Ascending aorta (tissue), 2 donors: ENCODE measurements at regions not wholly inside any gene's neighbourhood (a gene's known extent, or its start where the extent isn't known, plus 50 kb on each side); places are given as distances from the start of the nearest gene placed in this dataset.
A peak's percentile ranks its signal among the peaks of the same experiment; 100 is the strongest.

Experiments used
- DNase-seq, 2 donors: peaks; one replicate each; pipeline ENCODE4 v3.0.0-alpha.2; 2019; ENCODE audit warnings: low spot score in 2 of 2
- H3K27ac ChIP-seq, 2 donors: fragments of 200-600 bp; sonication (generic); one replicate each; pipeline ENCODE4 v1.5.1; 2016 to 2017; ENCODE audit warnings: mild to moderate bottlenecking in 1 of 2
- H3K27me3 ChIP-seq: fragments of 200-600 bp; sonication (generic); one replicate; pipeline ENCODE4 v1.5.1; 2017
- H3K36me3 ChIP-seq, 2 donors: fragments of 200-600 bp; sonication (generic); one replicate each; pipeline ENCODE4 v1.5.1; 2016
- H3K4me1 ChIP-seq, 2 donors: fragments of 200-600 bp; sonication (generic); one replicate each; pipeline ENCODE4 v1.5.1; 2016 to 2017; ENCODE audit warnings: mild to moderate bottlenecking in 1 of 2
- H3K4me3 ChIP-seq, 2 donors: fragments of 200-600 bp; sonication (generic); one replicate each; pipeline ENCODE4 v1.5.1; 2016 to 2017; ENCODE audit warnings: mild to moderate bottlenecking in 1 of 2
- H3K9me3 ChIP-seq, 2 donors: fragments of 200-600 bp; sonication (generic); one replicate each; pipeline ENCODE4 v1.5.1; 2016
- CTCF ChIP-seq, 3 experiments: fragments of 200-600 bp in 2 of 3; fragments of 450-650 bp in 1 of 3; sonication (generic) in 2 of 3; IDR thresholded peaks; one replicate each; pipeline ENCODE4 v1.5.1; 2016 to 2019; ENCODE audit warnings: antibody characterized with exemption in 3 of 3, mild to moderate bottlenecking in 1 of 3, moderate library complexity in 1 of 3
- intact Hi-C: fragments of 100-400 bp; cut with DNase I; formaldehyde crosslinking; loops from one replicate; pipeline ENCODE4 v1.15.1; 2023

DNA sequence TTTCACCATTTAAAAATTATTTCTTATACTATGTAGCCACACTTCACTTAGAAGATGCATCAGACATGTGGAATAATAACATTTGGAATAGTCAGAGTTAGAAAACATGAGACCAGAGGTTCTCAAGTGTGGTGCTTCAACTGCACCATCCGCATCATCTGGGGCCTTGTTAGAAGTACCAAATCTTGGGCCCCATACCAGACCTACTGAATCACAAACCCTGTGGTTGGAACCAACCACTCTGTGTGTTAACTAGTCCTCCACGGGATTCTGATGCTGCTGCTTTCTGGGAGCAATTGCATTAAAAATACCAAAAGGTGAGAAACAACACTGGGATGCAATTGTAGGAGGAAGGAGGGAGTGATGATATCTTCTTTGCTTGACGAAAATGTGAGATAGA lies 125.2 kb downstream of the GNAT3 start:
- TF ChIP-seq CTCF (IDR thresholded peaks at IDR 0.05): no peak
- Histone ChIP-seq H3K4me3 (no peak overlapping the region), H3K27me3 (no peaks in the 10 kb centered on the region), H3K4me1 (peaks cover 0 to 3% of the 10 kb centered on the region in 2 donors), H3K36me3 (no peaks in the 10 kb centered on the region), H3K9me3 (no peaks in the 10 kb centered on the region), H3K27ac (no peak overlapping the region)
- intact Hi-C loops: loop anchor here (10.0 kb wide), 1 partner anchor 932 kb away; the partner anchor contains the start of gene MAGI2
- DNase-seq: no peak

- DNase-seq: no peak
- no peak for TF ChIP-seq CTCF (IDR thresholded peaks at IDR 0.05)
- H3K36me3 ChIP-seq: no peaks in the 10 kb centered on the region
- H3K9me3 ChIP-seq: no peaks in the 10 kb centered on the region
- peaks cover 0 to 3% of the 10 kb centered on the region in 2 donors for H3K4me1 ChIP-seq
- intact Hi-C loops: loop anchor here (10.0 kb wide), 1 partner anchor 931 kb away; the partner anchor contains the start of gene MAGI2
- H3K4me3 ChIP-seq: no peak overlapping the region
- no peaks in the 10 kb centered on the region for H3K27me3 ChIP-seq
- no peak overlapping the region for H3K27ac ChIP-seq
Measured at GRCh38 chr7:80385508-80385907, 126.4 kb downstream of the GNAT3 start.

- Histone ChIP-seq H3K27me3 (no peaks in the 10 kb centered on the region), H3K4me1 (peaks cover 0 to 12% of the 10 kb centered on the region in 2 donors), H3K4me3 (no peak overlapping the region), H3K9me3 (no peaks in the 10 kb centered on the region), H3K36me3 (no peaks in the 10 kb centered on the region), H3K27ac (no peak overlapping the region)
- no peak for TF ChIP-seq CTCF (IDR thresholded peaks at IDR 0.05)
- intact Hi-C loops: loop anchor here (10.0 kb wide), 1 partner anchor 926 kb away; the partner anchor contains the start of gene MAGI2
- DNase-seq: no peak
Measured at GRCh38 chr7:80380957-80381356, 130.9 kb downstream of the GNAT3 start.

DNA sequence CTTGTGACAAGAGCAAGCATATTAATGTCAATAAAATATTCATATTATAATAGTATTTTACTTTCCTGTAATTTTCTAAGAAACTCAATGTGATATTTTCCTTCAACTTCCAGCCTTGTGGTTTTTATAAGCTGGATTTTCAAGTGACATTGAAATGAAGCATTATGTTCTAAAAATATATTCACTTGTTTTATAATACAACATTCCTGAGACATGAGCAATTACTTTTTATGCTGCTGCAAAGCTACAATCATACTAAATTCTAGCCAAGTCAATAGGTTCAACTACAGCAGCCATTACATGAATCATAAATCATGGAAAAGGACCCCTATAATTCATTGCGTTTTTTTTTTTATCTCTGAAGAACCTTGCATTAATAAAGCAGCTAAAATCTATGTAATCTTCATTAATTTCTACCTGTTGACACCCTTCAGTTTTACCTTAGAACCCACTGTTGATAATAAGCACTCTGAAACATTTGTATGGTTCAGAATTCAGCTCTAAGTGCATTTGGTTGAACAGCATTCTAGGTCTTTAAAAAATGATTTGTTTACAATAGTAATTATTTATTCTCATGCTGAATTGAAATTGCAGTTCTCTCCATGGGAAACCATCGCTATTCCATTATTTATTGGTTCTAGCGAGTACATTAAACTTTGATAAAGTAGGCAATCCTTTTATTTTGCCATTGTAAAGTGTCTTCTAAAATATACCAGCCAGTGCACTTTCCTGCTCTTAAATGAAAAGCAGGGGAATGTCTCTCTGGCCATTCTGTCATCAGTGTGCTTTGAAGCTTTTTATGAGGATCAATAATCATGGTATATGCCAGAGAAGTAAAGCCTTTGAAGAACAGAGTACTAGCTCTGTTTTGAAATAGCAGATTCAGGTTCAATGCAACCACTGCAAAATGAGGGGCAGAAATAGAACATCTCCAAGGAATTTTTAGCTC lies 132.6 kb downstream of the GNAT3 start:
- Histone ChIP-seq H3K27ac (peak overlapping the region; percentile 72 to 73), H3K9me3 (no peaks in the 10 kb centered on the region), H3K27me3 (no peaks in the 10 kb centered on the region), H3K36me3 (no peaks in the 10 kb centered on the region), H3K4me3 (no peak overlapping the region), H3K4me1 (peaks cover 0 to 9% of the 10 kb centered on the region in 2 donors)
- intact Hi-C loops: no loop called here
- DNase-seq: no peak
- TF ChIP-seq CTCF (IDR thresholded peaks at IDR 0.05): no peak

GRCh38 chr7:80374321-80374720 lies 137.5 kb downstream of the GNAT3 start:
- Histone ChIP-seq H3K27ac (peak overlapping the region in 1 of 2 donors; percentile 36), H3K27me3 (no peaks in the 10 kb centered on the region), H3K36me3 (no peaks in the 10 kb centered on the region), H3K9me3 (no peaks in the 10 kb centered on the region), H3K4me1 (peaks cover 0 to 18% of the 10 kb centered on the region in 2 donors), H3K4me3 (peak overlapping the region in 1 of 2 donors; percentile 27)
- DNase-seq: no peak
- intact Hi-C loops: no loop called here
- TF ChIP-seq CTCF (IDR thresholded peaks at IDR 0.05): no peak
